B cell (primary cell): ENCODE measurements at regions not wholly inside any gene's neighbourhood (a gene's known extent, or its start where the extent isn't known, plus 50 kb on each side); places are given as distances from the start of the nearest gene placed in this dataset.

Experiments
- ATAC-seq: fragments of 200-7000 bp; cut with Tn5 transposase; one replicate; pipeline ENCODE4 v1.10.0; 2021; ENCODE audit warnings: low read depth, mild to moderate bottlenecking, moderate number of reproducible peaks, moderate library complexity
- CTCF ChIA-PET: fragments of 350-600 bp; sonication (Branson Sonifier 250); formaldehyde crosslinking; loops from one replicate; lab custom pipeline; 2021; ENCODE audit warnings: antibody characterized with exemption, inconsistent platforms; lab: Charles Lee
- POLR2A ChIA-PET: fragments of 350-600 bp; sonication (Branson Sonifier 250); formaldehyde crosslinking; loops from one replicate; lab custom pipeline; 2021; ENCODE audit warnings: antibody characterized with exemption; lab: Charles Lee
- DNase-seq: peaks from one replicate; pipeline ENCODE4 v3.0.0; 2013
- H2AFZ ChIP-seq: 2 replicates; pipeline ENCODE4 v1.6.1; 2012; ENCODE audit warnings: mild to moderate bottlenecking, low read depth, low read length; ENCODE audit not compliant: insufficient read depth, poor library complexity, severe bottlenecking
- H3K27ac ChIP-seq, 2 donors: 1 replicate in 1 of 2; 2 replicates in 1 of 2; pipeline ENCODE4 v1.5.1; 2012 to 2013; ENCODE audit warnings: low read length in 2 of 2, mild to moderate bottlenecking in 2 of 2, moderate library complexity in 1 of 2
- H3K27me3 ChIP-seq, 4 experiments: fragments of 200-600 bp in 1 of 4; sonication (generic) in 1 of 4; replicated peaks in 1 of 4; 1 replicate in 2 of 4; 2 replicates in 2 of 4; pipeline versions ENCODE4 v1.6.1 to v1.7.0; 2013 to 2016; ENCODE audit warnings: low read length in 3 of 4, mild to moderate bottlenecking in 2 of 4, mixed read lengths in 1 of 4, moderate library complexity in 1 of 4; ENCODE audit not compliant: insufficient read depth in 4 of 4, control insufficient read depth in 3 of 4; ENCODE audit errors: control extremely low read depth in 1 of 4
- H3K36me3 ChIP-seq, 2 experiments: replicated peaks in 1 of 2; 1 replicate in 1 of 2; 2 replicates in 1 of 2; pipeline versions ENCODE4 v1.6.1 to v1.7.1; 2013; ENCODE audit warnings: low read length in 1 of 2; ENCODE audit not compliant: insufficient read depth in 2 of 2, control insufficient read depth in 1 of 2; ENCODE audit errors: control extremely low read depth in 1 of 2, extremely low read depth in 1 of 2
- H3K4me1 ChIP-seq, 2 donors: fragments of 200-600 bp in 1 of 2; sonication (generic) in 1 of 2; 1 replicate in 1 of 2; 2 replicates in 1 of 2; pipeline versions ENCODE4 v1.5.1 to v1.6.1; 2013 to 2017; ENCODE audit warnings: low read length in 2 of 2; ENCODE audit not compliant: control insufficient read depth in 2 of 2, insufficient read depth in 2 of 2
- H3K4me2 ChIP-seq: replicated peaks from 2 replicates; pipeline ENCODE3; 2012; ENCODE audit warnings: mild to moderate bottlenecking, low read depth, low read length; ENCODE audit not compliant: poor library complexity, severe bottlenecking
- H3K4me3 ChIP-seq, 5 experiments: fragments of 200-600 bp in 1 of 5; sonication (generic) in 1 of 5; 1 replicate in 3 of 5; 2 replicates in 2 of 5; pipeline versions ENCODE4 v1.5.1 to v1.7.0; 2011 to 2016; ENCODE audit warnings: low read length in 4 of 5, mild to moderate bottlenecking in 4 of 5, low read depth in 2 of 5, control low read depth in 1 of 5, moderate library complexity in 1 of 5; ENCODE audit not compliant: insufficient read depth in 1 of 5; ENCODE audit errors: control extremely low read depth in 1 of 5, extremely low read depth in 1 of 5
- H3K79me2 ChIP-seq: fragments of 200-600 bp; sonication (generic); one replicate; pipeline ENCODE4 v1.6.0; 2016; ENCODE audit warnings: low read length; ENCODE audit not compliant: control insufficient read depth, insufficient read depth
- H3K9ac ChIP-seq: fragments of 200-600 bp; sonication (generic); 2 replicates; pipeline ENCODE4 v1.6.1; 2017; ENCODE audit warnings: mild to moderate bottlenecking, low read length, moderate library complexity
- H3K9me3 ChIP-seq, 3 donors: one replicate each; pipeline versions ENCODE4 v1.6.1 to v1.7.1; 2013; ENCODE audit warnings: low read length in 2 of 3; ENCODE audit not compliant: control insufficient read depth in 2 of 3, insufficient read depth in 1 of 3; ENCODE audit errors: control extremely low read depth in 1 of 3
- H4K20me1 ChIP-seq: 2 replicates; pipeline ENCODE4 v1.6.0; 2012; ENCODE audit warnings: mild to moderate bottlenecking, low read length; ENCODE audit not compliant: insufficient read depth, control insufficient read depth, poor library complexity, severe bottlenecking
- H3K27ac Mint-ChIP-seq: one replicate; pipeline ENCODE4 v1.8.0; 2021; ENCODE audit warnings: mixed read lengths
- H3K27me3 Mint-ChIP-seq: one replicate; pipeline ENCODE4 v1.8.0; 2021; ENCODE audit warnings: mixed read lengths
- H3K4me1 Mint-ChIP-seq: one replicate; pipeline ENCODE4 v1.8.0; 2021; ENCODE audit warnings: mixed read lengths
- H3K4me3 Mint-ChIP-seq: one replicate; pipeline ENCODE4 v1.8.0; 2021; ENCODE audit warnings: mixed read lengths
- H3K9me3 Mint-ChIP-seq: one replicate; pipeline ENCODE4 v1.8.0; 2022; ENCODE audit warnings: mixed read lengths; ENCODE audit not compliant: insufficient read depth
- EZH2 ChIP-seq: IDR thresholded peaks from 2 replicates; pipeline ENCODE4 v1.6.1; 2012; ENCODE audit warnings: borderline replicate concordance, low read depth, mild to moderate bottlenecking, moderate library complexity, low read length; ENCODE audit not compliant: insufficient read depth, poor library complexity, severe bottlenecking
- WGBS: methylation state at CpG from one replicate; pipeline ENCODE4 v1.1.5; 2013; ENCODE audit warnings: missing lambda C conversion rate; ENCODE audit not compliant: insufficient coverage; 5-methylcytosine and 5-hydroxymethylcytosine counted together
- intact Hi-C: fragments of 100-400 bp; cut with micrococcal nuclease; formaldehyde crosslinking; loops from one replicate; pipeline ENCODE4 v1.10.0; 2022
- TF ChIP-seq, protein P1 (sequence below): fragments of 200-600 bp; IDR thresholded peaks from one replicate; pipeline ENCODE4 v1.8.0; 2022; ENCODE audit warnings: antibody characterized with exemption, mild to moderate bottlenecking

DNA sequence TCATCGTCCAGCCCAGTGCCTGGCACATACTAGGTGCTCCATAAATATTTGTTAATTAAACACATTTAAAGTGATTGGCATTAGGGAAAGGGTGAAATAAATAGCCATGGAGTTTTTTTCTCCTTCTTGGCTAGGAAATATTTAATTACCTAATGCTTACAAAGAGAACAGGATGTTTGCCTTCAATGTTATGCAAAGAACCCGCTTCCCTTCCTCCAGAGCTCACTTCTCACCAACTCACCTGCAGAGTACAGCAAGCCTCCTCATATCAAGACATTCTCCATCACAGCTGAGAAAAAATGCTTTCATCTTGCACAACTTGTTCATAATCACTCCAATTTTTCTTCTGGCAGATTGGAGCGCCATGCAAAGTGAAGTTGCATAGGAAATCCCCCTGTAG, 161.7 kb upstream of the STK32A start:
- Histone ChIP-seq H4K20me1 (no peaks in the 10 kb centered on the region), H3K36me3 (no peaks in the 10 kb centered on the region), H3K9me3 (no peaks in the 10 kb centered on the region), H3K4me3 (no peak overlapping the region), H2AFZ (no peak overlapping the region), H3K79me2 (no peaks in the 10 kb centered on the region), H3K27me3 (no peaks in the 10 kb centered on the region), H3K27ac (no peak overlapping the region), H3K4me2 (no peak overlapping the region), H3K9ac (no peak overlapping the region), H3K4me1 (no peaks in the 10 kb centered on the region)
- intact Hi-C loops = no loop called here
- Mint-ChIP-seq H3K4me1 (no peaks in the 10 kb centered on the region), H3K4me3 (no peak overlapping the region), H3K9me3 (peaks cover 2% of the 10 kb centered on the region), H3K27me3 (no peaks in the 10 kb centered on the region), H3K27ac (no peak overlapping the region)
- no peak for ATAC-seq
- TF ChIP-seq, protein P1, sequence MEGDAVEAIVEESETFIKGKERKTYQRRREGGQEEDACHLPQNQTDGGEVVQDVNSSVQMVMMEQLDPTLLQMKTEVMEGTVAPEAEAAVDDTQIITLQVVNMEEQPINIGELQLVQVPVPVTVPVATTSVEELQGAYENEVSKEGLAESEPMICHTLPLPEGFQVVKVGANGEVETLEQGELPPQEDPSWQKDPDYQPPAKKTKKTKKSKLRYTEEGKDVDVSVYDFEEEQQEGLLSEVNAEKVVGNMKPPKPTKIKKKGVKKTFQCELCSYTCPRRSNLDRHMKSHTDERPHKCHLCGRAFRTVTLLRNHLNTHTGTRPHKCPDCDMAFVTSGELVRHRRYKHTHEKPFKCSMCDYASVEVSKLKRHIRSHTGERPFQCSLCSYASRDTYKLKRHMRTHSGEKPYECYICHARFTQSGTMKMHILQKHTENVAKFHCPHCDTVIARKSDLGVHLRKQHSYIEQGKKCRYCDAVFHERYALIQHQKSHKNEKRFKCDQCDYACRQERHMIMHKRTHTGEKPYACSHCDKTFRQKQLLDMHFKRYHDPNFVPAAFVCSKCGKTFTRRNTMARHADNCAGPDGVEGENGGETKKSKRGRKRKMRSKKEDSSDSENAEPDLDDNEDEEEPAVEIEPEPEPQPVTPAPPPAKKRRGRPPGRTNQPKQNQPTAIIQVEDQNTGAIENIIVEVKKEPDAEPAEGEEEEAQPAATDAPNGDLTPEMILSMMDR = no peak
- no peak for TF ChIP-seq EZH2
- no peak for DNase-seq
- ChIA-PET POLR2A (no interaction called here), CTCF (no interaction called here)
- WGBS = 80% methylated on average over 2 of the region's 3 CpGs

GRCh38 chr5:147075187-147075586, 159.6 kb upstream of the STK32A start:
- TF ChIP-seq, protein P1 = no peak
- TF ChIP-seq EZH2 = no peak
- intact Hi-C loops = no loop called here
- Histone ChIP-seq H3K9me3 (no peaks in the 10 kb centered on the region), H3K9ac (no peak overlapping the region), H3K27me3 (no peaks in the 10 kb centered on the region), H3K4me2 (no peak overlapping the region), H3K4me3 (no peak overlapping the region), H2AFZ (no peak overlapping the region), H3K4me1 (no peaks in the 10 kb centered on the region), H3K27ac (no peak overlapping the region), H3K79me2 (no peaks in the 10 kb centered on the region), H3K36me3 (no peaks in the 10 kb centered on the region), H4K20me1 (no peaks in the 10 kb centered on the region)
- WGBS = no CpG with 5 or more reads among the region's 1 CpG
- ChIA-PET CTCF (no interaction called here), POLR2A (no interaction called here)
- no peak overlapping the region for H3K27ac Mint-ChIP-seq
- H3K4me1 Mint-ChIP-seq = no peaks in the 10 kb centered on the region
- DNase-seq (no peak), ATAC-seq (no peak)
- H3K27me3 Mint-ChIP-seq = no peaks in the 10 kb centered on the region
- peaks cover 2% of the 10 kb centered on the region for H3K9me3 Mint-ChIP-seq
- H3K4me3 Mint-ChIP-seq = no peak overlapping the region
